SK-N-DZ (cell line): ENCODE measurements at regions not wholly inside any gene's neighbourhood (a gene's known extent, or its start where the extent isn't known, plus 50 kb on each side); places are given as distances from the start of the nearest gene placed in this dataset.
"Not testable (repeated sequence)": the region's sequence is repeated elsewhere in the genome, so short reads cannot be mapped to it uniquely, and the experiment has no call there.

Experiments used
- DNase-seq: peaks from one replicate; pipeline ENCODE4 v3.0.0-alpha.2; 2015; ENCODE audit warnings: low spot score

DNA sequence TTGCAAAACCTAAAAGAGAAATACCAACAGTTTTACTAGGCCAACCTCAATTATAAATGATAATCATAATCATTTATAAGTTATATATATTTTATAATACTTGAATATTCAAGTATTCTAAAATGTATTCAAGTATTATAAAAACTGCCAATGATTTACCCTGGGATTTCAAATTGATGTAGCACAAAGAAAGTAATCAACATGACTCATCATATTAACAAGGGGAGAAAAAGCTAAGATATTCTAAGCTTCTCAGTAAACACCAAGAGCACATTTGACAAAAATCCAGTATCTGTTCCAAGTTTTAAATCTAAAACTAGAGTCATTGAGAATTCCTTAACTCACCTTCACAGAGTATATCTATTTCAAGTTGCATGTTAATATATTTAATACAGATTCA lies 56.1 kb downstream of the CAPZA3 start:
- no peak for DNase-seq

DNA sequence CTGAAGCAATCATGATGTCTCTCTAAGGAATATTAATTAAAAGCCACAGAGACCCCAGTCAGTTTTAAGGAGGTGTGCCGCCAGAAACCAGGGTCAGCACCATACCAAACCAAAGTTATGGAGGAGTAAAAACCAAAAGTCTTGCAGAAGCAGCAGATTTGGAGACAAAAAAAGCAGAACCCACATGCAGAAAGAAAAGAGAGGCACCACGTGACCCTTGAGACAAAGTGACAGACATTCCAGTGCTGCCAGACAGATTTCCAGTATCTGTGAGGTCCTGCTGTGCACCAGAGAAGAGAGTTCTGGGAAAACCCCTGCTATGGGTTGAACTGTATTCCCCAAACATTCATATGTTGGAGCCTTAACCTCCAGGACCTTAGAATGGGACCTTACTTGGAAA lies 59.7 kb downstream of the CAPZA3 start:
- DNase-seq: no peak

DNA sequence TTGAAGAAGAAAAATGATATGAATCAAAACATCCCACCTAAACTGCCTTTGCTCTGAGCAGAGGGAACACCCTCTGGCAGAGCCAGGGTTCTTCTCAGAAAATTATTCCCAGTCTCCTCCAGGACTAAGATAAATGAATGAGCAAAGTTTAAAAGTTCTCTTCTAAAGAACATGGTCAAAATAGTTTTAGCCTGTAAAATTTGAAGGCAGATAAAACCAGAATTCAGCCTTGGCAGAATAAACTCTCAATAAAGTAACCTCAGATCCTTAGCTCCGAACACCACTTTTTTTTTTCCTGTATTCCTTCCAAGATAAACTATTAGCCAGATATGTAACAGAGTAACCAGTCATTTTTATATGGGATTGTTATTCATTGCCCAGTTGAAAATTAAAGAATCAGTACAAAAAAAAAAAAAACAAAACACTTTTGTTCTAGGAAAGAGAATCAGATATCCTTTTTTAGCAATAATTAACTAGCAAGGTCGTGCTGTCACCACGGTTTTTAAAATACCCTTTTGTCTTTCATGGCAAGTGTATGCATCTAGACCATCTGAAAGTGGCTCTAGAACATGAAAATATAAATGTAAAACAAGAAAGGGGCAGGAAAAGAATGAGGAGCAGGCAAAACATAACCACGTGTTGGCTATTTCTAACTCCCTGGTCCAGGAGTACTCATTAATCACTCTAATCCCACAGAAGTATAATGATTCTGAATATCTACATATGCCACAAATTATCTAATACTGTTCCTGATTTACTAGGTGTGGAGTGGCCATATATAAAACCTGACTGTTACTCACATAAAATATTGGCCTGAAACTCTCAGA lies 60.8 kb downstream of the CAPZA3 start:
- no peak for DNase-seq

DNA sequence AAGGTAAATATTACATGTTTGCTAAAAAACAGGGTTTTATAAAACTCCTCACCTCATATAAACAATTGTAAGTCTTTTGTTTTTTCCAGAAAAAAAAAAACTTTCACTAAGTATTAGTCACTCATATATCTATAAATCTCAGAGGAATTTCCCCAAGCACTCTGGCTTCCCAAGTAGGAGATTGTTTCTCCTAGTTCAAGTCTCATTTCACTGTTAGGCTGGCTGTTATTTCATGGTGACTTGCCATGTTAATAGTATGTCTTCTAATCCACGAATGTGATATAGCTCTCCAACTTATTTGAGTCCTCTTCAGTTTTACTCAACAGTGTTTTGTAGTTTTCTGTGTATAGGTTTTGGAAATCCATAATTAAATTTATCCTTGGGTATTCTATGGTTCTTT lies 61.6 kb downstream of the CAPZA3 start:
- no peak for DNase-seq

DNA sequence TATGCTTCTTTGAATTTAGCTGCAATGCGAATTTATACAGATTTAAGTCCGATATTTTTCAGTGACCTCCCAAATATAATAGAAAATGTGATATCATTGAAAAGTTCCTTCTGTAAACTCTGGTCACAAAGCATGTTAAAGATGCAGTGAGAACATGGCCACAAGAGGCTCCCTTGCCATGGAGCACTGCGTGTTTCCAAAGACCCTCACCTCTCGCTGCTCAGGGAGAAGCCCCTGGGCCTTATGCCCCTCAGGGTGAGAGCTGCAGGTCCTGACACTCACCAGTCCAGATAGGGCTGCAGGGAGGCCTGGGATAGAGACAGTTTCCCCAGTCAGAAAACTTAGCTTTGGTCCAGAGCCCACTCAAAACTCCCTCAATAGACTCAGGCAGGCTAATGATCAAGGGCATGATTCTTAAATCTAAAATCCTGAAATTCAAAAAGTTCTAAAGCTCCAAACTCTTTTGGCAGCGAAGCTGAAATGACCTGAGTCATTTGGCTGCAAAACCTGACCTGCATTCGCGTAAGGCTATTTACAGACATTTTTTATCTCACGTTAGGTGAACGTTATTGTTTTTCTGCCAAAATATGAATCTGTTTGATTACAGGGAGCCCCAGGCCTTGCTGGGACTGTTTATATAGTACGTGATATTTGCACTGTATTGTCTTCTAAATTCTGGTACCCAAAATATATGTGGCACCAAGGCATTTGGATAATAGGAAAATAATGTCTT lies 67.8 kb downstream of the CAPZA3 start:
- DNase-seq: peak; percentile 32

DNA sequence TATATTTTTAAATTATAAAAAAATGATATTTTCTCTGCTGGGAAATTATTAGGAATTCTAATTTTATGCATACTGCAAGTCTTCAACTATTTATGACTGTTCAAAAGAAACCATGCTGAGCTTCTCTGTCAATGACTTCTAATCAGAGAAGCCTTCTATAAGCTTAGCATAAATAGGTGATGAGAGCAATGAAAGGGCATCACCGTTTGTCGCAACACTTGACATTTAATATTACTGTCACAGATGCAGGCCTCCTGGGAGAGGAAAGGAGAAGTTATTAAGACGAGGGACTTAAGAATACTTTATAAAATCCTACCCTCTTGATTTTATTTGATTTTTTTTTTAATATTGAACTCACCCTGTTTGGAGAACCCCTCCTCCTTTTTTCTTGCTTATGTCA lies 69.8 kb downstream of the CAPZA3 start:
- no peak for DNase-seq

DNA sequence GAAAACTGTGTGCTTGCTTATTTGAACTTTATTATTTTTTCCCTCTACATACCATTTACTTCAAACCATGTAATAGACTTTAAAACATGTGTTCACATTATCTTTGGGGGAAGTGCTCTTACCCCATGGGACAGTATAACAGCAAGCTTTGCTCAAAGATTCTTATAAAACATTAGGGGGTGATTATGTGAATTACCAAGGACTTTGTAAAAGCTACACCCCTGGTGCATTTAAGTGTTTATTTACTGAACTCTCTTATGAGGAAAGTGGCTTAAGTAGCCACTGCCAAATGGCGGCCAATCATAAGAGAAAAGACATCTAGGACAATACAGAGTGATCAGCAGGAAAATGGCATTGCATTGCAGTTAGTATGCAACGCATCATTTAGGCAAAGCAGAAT lies 70.3 kb downstream of the CAPZA3 start:
- no peak for DNase-seq

DNA sequence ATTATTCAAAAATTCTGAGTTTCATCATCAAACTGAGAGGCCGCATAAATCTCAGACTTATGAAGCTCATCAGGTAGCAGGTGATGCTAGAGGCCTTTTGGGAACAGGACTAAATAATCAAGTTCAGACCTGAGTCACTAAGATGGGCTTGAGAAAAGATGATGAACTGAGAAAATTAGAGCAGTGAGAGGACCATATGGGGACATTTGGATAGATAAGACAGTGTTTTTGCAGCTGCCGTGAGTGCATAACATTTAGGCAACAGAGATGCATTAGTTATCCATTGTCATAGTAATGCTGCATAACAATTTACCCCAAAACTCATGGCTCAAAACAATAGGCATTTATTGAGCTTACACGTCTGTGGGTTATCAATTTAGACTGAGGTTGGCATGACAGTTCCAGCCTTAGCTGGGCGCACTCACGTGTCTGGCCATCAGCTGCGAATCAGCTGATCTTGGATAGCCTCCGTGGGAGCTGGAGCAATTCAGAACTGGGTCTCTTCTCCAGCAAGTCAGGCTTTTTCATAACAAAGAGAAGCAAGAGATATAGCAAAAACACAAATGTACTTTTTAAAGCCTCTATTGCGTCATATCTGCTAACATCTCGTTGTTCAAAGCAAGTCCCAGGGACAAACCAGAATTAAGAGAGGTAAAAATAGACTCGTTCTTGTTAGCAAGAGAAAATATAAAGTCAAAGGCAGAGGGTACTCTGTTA lies 72.8 kb downstream of the CAPZA3 start:
- DNase-seq: peak; percentile 25

DNA sequence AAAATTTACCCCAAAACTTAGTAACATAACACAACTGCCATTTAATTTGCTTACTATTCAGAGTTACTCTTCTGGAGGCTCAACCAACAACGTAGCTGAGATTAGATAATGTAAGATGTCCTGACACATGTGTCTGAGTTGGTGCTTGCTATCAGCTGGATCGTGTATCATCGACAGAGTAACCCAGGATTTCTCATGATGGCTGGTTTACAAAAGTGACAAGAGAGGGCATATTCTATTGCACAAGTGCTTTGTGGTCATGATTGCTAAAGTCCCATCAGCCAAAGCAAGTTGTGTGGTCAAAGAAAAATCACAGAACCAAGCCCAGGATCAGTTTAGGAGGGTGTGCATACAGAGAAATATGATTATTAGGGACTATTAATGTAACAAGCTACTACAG lies 73.4 kb downstream of the CAPZA3 start:
- DNase-seq: no peak

DNA sequence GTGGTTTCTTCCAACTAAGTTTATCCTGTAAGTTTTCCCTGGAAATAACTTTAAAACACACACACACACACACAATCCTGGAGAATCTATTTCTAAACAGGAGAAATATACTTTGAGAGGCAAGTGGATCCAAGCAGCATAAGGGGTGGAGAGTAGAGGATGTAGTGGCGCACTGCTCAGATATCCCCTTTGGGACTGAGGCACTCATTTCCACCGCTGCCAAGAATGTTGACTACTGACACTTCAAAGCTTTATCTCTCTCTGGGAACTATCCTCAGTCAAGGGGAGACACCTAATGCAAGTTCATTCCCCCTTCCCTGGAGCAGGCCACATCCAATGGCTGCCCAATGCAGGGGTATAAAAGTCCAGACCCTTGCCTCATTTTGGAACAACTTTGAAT lies 75.8 kb downstream of the CAPZA3 start:
- DNase-seq: no peak

DNA sequence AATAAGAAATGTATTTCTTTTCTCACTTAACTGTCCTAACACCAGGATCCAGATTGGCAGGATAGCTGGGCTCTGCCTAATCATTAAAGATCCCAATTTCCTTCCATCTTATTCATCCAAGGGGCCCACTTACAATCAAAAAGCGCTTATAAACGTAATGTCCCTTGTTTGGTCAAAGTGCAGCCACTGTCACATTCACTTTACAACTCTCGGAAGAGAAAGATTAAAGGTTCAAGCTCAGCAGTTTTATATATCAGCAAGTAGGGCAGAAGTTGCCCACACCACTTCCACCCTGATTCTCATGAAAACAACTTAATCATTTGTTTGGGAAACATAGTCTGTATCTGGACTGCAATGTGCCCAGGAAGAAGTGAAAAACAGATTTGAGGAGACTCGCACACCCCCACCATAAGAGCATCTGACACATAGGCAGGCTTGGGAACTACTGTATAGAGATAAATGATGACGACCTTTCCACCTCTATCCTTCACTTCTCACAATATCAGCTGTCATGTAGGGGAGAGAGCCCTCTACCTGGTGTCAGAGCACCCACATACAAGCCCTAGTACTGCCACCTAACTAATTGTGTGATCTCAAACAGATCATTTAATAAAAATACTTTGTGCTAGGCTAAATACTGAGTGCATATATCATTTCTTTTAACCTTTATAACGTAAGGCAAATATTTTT lies 80.8 kb downstream of the CAPZA3 start:
- no peak for DNase-seq

DNA sequence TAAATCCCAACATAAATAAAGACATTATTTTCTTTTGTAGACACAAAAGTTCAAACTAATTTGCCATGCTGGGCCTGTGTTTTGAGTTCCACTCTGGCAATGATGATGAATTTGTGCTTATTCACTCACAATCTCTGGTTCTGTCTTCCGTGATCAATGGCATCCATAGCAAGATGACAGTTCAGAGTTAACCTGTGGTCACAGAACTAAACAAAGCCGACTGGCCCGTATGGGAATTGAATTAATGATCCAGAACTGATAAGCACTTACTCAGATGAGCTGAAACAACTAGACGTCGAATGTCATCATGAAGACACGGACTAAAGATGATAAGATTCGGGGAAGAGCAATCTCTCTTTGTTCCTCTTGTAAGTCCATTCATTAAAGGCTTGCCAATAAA lies 81.6 kb downstream of the CAPZA3 start:
- peak; percentile 29 for DNase-seq

DNA sequence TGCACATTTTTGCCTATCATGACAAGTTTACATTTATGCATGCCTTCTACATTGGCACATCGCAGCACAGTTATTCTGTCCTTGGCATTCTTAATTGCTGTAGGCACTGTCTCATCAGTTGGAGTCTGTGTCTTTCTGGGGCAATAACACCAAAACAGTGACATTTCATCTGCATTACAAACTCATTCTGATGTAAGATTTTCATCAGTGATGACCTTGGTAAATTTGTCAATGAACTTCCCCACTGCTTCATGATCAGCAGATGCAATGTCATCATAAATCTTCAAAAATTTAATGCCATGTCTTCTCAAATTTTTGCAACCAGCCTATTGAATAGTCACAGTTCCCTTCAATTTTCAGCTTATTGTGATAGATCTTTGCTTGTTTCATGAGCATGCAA lies 85.5 kb downstream of the CAPZA3 start:
- peak; percentile 38 for DNase-seq

DNA sequence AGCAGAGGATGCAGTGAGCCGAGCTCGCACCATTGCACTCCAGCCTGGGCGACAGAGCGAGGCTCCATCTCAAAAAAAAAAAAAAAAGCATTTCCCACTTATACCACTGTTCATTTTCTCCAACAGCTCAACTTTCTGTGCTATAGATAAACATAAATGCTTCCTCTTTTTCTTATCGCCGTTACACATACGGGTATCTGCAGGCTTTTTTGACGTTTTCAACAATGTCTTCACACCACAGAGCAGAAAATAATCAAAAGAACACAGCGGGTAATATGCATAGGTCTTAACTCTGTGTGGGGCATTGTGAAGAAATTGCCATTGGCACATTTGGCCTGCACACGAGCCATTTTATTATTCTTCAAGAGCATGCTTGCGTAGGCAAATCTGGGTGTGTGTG lies 86.4 kb downstream of the CAPZA3 start:
- DNase-seq: no peak

DNA sequence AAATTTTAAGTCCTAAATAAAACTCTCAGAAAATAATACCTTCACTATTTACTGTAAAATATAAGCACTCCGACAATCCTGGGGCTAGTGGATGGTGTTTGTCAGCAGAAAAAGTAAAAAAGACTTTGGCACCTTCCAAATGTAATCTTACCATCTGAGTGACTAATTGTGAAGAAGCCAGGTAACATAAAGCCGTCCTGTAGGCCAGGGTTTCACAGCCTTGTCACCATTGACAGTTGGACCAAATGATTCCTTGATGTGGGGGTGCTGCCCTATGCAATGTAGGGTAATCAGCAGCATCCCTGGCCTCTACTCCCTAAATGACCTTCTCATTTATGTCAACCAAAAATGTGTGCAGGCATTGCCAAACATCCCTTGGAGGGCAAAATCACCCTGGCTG lies 87.2 kb downstream of the CAPZA3 start:
- no peak for DNase-seq

DNA sequence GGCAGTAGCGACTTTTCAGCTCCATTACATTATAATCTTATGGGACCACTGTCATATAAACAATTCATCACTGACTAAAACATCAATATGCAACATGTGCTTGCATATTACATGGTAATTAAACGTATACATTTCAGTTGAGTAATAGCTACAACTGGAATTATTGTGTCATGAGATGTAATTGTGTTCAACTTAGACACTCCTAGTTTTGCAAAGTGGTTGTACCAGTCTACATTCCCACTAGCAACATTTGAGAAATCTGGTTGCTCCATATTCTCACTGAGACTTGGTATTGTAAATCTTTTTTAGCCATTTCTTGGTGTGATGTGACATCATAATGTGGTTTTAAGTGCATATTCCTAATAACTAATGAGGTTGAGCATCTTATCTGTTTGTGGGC lies 90.0 kb downstream of the CAPZA3 start:
- no peak for DNase-seq

DNA sequence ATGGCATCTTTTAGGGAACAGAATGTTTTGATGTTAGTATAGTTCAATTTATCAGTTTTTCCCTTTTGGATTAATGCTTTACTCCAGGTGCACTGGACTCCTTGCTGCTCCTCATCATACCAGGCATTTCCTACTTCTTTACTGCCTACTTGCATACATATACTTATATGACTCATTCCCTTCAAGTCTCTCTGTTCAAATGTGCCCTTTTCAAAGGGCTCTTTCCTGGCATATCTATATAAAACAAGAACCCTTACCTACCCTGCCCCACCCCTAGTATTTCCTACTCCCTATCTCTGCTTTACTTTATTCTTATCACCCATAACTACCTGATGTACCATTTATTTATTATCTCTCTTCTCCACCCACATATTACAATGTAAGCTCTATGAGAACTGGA lies 90.6 kb downstream of the CAPZA3 start:
- DNase-seq: no peak

DNA sequence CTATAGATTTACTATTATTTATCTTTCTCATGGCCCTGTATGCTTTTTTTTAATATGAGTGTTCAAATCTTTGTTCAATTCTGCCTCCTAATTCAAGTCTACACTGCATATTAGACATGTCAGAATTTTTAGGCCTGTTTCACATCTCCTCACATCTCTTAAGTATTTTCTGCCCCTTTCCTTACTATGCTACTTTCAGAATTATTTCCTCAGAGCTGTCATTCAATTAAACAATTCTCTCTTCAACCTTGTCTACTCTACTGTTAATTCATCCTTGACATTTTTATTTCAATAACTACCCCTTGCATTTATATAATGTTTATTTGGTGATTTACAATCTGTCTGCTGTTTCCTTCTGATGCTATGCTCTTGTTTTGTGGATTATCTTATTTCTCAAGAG lies 91.1 kb downstream of the CAPZA3 start:
- no peak for DNase-seq

DNA sequence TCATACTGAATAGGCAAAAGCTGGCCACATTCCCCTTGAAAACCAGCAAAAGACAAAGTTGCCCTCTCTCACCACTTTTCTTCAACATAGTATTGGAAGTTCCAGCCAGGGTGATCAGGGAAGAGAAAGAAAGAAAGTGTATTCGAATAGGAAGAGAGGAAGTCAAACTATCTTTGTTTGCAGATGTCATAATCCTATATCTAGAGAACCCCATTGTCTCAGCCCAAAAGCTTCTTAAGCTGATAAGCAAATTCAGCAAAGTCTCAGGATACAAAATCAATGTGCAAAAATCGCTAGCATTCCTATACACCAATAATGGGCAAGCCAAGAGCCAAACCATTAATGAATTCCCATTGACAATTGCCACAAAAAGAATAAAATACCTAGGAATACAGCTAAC lies 95.0 kb downstream of the CAPZA3 start:
- not testable (repeated sequence) for DNase-seq

DNA sequence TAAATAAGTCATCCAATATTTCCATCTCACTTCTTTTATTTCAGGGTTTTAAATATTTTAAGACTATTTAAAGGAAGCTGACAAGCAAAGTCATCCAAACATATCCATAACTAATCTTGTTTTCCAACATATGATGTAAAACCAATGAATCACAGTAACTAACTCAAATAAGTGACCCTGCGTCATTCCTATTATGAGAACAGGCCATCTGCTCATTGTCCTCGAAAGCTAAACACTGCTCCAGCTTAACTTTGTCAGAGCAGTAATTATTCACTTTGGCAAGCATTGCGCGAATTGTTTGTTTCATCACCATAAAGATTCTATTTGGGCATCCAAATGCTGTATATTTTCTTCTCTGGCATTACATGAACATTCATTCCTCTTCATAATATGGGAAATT lies 99.1 kb downstream of the CAPZA3 start:
- no peak for DNase-seq

DNA sequence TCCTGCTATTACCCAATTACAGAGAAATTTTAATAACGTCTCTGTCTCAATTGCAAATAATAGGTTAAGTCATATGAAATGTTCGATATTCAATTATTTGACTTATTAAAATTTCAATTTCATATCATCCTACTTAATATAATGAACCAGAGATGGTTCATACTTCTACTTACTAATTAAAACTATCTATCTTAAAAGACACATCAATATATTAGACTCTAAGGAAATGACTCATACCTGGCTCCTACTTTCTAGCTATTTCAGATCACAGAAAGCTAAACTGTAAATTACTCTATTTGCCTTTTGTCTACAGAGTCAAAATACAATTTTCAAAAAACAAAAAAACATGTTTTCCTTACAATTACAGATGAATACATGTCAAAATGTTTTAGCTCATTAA lies 99.6 kb downstream of the CAPZA3 start:
- no peak for DNase-seq

DNA sequence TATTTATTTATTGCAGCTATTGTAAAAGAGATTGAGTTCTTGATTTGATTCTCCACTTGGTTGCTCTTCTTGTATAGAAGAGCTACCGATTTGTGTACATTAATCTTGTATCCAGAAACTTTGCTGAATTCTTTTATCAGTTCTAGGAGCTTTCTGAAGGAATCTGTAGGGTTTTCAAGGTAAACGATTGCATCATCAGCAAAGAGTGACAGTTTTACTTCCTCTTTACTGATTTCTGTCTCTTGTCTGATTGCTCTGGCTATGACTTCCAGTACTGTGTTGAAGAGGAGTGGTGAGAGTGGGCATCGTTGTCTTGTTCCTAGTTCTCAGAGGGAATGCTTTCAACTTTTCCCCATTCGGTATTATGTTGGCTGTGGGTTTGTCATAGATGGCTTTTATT lies 103.1 kb downstream of the CAPZA3 start:
- DNase-seq: not testable (repeated sequence)
